ENCODE measurements at regions not wholly inside any gene's neighbourhood (a gene's known extent, or its start where the extent isn't known, plus 50 kb on each side); places are given as distances from the start of the nearest gene placed in this dataset.

DNA sequence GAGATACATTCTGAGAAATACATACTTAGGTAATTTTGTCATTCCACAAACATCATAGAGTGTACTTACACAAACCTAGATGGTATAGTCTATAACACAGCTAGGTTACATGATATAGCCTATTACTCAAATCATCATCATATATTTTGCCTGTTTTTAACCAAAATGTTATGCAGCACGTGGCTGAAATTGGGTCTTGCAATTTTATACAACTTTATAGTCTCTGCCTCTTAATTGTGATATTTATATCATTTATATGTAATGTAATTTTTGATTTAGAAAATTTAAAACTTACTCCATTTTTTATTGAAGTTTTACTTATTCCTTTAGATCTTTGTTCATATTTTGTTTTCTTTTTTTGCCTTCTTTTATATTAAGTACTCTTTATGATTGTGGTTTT, 350.7 kb upstream of the DCN start:
- no peak for DNase-seq (ENCODE audit: low read depth)

DNA sequence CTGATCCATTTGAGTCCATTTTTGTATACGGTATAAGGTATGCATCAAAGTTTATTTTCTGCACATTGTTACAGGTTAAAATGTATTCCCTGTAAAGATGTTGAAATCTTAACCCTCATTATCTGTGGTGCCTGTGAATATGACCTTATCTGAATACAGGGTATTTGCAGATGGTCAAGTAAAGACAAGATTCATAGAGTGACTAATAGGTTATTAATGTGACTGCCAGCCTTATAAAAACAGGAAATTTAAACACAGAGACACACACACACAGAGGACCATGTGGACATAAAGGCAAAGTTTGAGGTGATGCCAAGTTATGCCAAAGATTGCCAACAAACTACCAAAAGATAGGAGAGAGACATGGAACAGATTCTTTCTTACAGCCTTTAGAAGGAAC, 347.2 kb upstream of the DCN start:
- peak; percentile 81 for DNase-seq (ENCODE audit: low read depth)

DNA sequence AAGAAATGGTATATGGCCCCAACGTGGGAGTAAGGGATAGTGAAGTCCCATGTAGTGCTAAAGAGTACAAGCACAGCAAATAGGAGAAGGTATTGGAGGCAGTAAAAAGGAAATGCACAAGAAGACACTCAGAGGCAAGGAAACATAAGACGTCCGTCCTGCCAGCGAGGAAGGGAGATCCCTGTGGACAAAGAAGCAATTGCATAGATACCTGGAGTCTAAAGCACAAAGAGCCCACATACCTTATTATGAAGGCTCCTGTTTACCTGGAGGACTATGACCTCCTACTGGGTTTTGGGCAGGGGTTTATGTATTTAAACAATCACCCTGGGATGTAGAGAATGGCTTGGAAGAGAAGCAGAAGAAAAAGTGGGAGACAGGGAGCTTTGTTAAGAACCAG, 341.2 kb upstream of the DCN start:
- DNase-seq (ENCODE audit: low read depth), result no peak

DNA sequence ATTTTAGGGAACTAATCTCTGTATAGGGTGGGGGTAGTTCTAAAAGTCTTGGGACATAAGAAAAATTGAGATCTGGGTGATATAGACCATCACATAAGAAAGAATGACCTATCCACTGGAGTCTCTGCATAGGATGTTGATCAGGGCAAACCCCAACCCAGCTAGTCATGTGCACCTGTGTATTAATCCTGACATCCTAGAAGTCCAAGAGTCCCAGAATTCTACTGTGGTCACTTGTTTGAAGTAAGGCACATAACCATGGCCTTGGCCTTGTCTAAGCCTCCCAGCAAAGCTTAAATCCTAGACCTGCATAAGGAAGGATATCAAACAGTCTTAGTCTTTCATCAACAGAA, 334.1 kb upstream of the DCN start:
- no peak for DNase-seq (ENCODE audit: low read depth)

DNA sequence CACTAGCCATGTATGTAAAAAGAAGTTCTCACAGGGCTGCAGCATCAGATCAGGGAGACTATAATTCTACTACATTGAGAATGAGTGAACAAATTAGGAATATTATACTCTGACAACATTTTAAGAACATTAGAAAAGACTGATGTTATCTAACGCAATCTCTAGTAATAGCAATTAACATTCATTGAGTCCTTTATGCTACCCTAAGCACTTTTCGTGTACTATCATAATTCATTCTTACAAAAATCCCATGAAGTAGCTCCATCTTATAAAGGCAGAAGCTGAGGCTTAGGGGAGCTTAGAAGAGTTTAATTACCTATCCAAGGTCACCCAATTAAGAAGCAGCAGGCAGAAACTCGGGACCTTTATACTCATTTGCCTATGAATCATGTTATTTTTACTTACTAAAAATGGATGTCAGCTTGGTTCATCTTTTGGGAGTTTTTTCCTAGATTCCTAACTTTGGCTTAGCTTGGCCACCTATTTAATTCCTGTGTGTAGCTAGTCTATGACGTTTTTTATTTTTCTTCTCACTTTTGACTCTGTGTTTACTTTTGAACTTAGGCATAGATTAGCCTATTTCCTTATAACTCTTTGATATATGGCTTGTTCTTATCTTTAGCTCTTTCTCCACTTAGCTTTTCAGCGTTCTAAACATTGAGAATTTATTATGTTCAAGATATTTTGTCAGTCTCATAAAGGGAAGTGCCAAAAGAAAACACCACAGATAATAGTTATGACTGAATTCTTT, 333.5 kb upstream of the DCN start:
- no peak for DNase-seq (ENCODE audit: low read depth)

DNA sequence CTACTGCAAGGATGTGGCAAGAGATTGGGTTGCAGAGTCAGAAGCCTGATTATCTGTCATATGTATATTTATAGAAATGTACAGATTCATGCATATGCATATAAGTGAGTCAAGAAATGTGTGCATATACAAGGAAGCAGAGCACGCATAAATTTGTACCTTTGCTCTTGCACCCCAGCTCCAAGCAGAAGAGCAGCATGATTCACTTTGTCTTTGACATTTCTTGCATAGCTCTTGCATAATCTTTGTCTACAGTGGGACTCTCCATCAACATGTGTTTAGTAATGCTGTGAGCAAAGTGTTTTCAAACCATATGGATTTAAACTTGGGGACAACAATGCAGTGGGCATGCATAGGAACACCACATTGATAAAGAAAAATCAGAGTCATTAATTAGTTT, 330.7 kb upstream of the DCN start:
- no peak for DNase-seq (ENCODE audit: low read depth)

DNA sequence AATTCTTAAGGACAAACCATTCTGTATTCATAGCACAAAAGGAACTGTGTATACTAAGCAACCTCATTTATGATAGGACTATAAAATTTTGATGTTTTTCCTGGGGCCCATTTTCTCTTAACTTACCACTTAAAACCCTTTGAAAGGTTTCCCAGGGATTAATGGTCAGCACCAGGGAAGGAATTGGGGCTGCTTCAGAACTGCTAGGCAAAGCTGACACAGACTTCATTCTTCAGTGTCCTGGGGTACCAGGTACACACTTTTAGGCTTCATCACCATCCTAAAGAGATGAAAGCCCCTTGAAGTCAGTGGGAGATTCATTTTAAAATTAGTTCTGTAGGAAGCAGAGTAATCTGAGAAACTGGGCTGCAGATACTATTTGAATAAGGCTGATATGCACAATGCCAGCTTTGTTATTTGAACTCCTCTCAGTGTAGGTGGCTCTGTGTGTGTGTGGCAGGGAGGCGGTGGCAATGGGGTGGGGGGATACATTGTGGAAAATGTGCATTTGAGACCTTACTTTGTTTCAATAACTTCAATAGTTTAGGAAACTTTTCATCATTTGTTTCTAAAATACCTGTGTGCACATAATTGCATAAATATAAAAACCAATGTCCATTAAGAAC, 329.3 kb upstream of the DCN start:
- no peak for DNase-seq (ENCODE audit: low read depth)

DNA sequence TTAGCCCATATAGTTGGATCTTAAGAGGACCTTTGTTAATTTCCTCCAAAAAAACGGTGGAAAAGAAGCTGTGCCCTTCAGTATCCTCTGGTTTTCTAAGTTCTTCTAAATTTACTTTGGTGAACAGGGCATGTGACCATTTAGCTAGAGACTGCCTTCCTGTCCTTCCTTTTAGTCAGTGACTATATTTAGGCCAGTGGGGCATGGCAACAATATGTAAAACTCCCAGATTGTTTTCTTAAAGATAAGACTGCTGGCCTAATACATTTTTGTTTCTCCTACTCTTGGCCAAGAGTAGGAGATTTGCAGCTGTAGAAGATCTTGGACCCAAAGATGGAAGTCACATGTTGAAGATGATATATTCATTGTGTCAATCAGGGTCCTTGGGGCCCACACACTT, 325.1 kb upstream of the DCN start:
- no peak for DNase-seq (ENCODE audit: low read depth)

DNA sequence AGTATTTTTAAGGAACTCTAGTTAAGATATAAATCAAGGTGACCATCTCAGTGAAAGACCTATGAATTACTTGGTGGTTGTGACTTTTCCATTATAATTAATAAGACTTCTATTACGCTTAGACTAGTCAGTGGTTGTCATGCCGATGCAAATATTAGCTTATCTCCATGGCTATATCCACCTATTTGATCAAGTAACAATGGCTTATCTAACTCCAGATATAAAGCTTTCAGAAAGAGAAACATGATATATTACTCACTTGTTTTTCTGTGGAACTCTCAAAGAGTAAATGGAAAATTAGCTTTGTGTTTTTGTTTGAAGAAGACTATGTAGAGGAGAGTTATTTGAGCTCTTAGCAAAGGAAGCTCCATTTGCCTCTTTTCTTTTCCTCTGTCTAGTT, 323.8 kb upstream of the DCN start:
- no peak for DNase-seq (ENCODE audit: low read depth)

DNA sequence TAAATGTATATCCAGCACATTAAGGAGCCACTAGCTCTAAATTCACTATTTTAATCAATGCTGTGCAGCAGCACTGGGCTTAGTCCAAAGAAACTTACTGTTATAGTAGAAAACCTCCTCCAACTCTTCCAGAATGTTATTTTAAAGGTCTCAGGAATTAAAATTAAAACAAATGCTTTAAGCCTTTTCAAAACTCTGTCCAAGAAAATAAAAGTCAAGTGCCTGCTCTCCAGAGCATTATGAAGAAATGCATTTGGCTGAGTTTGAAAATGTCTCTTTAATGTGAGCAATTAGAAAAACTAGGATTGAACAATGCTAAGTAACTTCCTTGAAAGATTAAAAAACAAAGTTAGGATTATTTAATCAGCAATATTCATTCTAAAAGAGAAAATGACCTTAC, 322.4 kb upstream of the DCN start:
- no peak for DNase-seq (ENCODE audit: low read depth)

DNA sequence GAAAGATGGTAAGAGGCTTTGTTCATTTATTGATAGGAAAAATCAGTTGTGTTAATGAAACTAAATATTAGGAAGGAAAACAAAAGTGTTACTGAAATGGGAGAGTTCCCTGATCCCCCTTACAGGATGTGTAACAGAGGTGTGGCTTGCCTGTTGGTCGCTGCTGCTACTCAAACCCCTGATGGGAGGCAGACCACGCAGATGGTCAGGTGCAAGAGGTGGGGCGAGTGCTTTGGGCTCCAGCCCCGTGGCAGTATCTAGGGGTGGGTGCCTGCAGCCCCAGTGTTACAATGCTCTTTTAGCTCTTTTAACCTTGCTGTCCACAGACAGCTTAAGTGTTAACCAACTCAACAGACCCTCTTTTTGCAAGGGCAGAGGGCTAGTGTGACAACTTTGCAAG, 319.6 kb upstream of the DCN start:
- DNase-seq (ENCODE audit: low read depth), result no peak

DNA sequence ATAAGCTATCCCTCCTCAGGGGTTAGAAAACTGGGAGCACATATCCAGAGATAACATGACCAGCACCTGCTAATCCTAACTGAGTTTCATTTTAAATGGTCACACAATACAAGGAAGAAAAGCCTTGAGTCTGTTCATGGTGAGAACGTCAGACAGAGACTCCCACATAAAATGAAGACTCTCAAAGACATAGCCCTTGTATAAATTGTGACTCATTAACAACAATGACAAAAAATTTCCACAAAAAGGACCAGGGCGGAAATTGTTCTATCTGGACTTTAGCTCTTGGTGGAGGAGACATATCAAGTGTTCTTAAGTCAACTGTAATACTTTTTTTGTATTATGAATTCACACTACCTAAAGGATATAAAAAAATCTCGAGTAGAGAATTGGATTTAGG, 313.7 kb upstream of the DCN start:
- peak; percentile 38 for DNase-seq (ENCODE audit: low read depth)

DNA sequence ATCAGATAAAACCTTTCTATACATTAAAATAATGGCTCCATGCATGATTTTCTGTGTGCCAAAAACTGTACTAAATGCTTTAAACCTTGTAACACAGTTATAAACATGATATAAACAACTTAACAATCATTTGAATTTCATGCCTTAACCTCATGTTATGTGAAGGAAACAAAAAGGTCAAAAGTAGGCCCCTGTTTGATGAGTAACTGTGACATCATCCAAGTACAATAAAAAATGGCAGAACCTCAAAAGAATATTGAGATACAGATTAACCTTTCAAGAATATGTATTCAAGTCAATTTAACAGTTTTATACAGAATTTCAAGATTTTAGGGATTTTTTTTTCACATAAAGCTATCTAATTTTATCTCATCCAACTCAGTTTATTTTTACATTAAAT, 310.7 kb upstream of the DCN start:
- peak; percentile 32 for DNase-seq (ENCODE audit: low read depth)

DNA sequence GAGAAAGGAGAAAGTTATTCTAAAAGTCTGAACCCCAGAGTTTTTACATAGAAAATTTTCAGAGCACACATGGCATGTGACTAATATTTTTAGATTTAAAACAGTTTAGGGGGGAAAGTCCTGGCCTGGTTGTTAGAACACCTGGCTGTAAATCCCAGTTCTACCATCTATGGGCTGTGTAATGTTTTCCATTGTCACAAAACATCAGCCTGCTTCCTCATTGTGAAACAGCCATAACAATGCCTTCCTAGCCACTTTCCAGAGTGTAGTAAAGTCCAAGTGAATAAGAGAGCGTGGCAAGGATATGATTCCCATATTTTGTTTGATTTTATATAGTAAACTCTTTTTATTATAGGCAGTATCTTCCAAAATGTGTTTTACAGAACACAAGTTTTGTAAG, 310.0 kb upstream of the DCN start:
- peak; percentile 15 for DNase-seq (ENCODE audit: low read depth)

DNA sequence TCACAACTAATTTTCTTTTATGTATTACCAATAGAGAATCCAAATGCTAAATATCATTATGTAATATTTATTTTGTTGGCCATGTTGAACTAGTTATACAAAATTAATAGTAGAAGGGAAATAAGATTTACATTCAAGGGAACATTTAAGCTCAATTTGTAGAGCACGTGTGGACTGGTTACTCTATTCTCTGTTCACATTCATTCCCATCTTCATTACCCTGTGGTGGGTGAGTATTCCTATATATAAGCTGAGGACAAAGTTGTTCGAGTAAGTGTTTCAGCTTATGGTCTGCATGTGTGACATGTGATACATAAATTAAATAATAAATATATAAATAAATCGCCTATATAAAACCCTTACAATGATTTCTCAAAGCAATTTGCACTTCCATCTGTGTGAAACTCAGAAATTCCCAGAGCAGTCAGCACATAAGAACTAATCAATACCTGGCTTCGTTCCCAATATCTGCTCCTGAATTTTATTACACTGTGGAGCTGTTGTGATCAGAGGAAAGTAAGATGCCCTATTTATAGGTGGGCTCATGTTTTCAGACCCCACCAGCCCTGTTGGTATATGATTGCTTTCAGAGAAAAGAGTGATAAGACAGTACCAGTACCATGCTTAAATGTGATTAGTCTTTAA, 308.2 kb upstream of the DCN start:
- no peak for DNase-seq (ENCODE audit: low read depth)

DNA sequence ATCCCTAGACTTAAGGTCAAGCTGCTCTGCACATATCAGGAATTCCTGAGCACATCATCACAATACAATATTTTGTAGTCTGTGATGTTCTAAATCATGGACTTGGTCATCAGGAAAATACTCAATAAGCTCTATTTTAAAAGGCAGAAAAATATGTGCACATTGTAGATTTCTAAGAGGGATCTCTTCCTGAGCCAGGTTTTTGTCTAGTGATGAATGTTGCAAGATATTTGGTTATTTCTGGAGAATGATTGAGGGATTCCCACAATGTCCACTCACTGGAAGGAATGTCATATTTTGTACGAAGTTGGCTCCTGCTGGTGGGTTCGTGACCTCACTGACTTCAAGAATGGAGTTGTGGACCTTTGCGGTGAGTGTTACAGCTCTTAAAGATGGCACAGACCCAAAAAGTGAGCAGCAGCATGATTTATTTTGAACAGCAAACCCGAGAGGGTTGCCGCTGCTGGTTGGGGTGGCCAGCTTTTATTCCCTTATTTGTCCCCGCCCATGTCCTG, 300.9 kb upstream of the DCN start:
- DNase-seq (ENCODE audit: low read depth), result peak; percentile 32

DNA sequence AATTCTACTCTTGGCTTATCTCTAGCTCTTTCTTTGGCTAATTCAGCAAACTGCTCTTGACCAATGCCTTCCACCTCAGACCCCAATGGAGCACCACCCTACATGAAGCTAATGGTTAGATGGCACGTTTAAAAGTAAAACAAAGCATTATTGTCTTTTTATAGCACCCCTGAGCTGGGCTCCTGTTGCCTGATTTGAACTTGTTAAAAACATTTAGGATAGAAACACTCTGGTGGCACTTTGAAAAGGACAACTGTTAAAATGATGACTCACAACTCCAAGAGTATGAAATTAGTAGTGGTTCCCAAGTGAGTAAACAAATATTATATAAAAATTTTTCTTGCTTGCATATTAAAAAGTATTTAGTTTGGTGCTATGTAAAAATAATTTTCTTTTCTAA, 299.6 kb upstream of the DCN start:
- peak; percentile 1 for DNase-seq (ENCODE audit: low read depth)

DNA sequence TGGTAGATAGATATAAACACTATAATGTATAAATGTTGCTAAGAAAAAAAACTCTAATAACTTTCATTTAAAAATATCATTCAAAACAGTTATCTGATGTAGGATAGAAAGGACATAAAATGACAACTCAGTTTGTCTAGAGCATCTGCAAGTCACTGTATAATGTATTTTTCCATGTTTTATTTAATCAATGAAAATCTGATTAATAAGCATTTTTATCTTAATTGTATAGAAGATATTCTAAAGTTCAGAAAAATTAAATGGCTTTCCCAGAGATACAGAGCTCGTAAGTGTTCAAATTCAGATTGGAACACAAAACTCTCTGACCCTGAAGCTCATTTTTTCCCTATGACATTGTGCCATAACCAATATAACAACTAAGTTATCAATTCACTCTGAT, 295.9 kb upstream of the DCN start:
- no peak for DNase-seq (ENCODE audit: low read depth)

DNA sequence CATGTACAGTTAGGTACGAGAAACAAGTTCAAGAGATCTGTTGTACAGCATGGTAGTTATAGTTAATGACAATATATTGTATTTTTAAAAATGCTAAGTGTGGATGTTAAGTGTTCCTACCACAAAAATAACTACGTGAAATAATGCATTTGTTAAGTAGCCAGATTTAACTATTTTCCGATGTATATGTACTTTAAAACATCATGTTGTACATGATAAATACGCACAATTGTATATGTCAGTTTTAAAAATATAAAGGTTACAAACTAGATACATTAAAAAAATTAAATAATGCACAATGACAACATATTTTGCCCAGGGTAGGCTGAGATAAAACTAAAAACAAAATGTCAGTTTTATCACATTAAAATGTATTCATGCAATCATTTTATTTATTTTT, 285.1 kb upstream of the DCN start:
- DNase-seq (ENCODE audit: low read depth), result no peak

DNA sequence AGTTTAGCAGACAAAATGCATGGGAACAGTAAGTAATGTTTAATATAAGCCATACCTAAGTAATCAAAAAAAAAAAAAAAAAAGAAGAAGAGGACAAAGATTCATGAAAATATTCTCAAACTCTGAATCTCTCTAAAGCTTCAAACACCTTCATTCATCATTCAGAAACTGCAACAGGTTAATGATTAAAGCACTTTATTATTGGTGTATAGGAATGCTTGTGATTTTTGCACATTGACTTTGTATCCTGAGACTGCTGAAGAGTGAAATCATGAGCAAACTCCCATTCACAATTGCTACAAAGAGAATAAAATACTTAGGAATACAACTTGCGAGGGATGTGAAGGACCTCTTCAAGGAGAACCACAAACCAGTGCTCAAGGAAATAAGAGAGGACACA, 278.4 kb upstream of the DCN start:
- no peak for DNase-seq (ENCODE audit: low read depth)

DNA sequence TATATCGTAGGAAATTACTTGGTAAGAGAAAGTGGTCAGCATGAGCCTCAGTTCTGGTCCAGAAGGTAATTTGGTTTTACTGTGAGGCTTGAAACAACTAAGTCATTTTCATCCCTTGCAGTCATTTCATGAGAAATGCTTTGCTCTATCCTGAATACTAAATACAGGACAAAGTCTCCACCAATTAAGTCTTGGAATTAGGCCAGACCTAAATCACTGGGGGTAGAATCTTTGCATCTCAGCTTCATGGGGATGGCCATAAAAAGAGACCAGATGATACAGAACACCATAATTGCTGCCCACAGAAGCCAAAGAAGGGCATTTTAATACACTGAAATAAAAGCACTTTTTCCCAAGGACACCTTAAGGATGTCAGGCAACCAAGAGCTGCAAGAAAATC, 277.9 kb upstream of the DCN start:
- DNase-seq (ENCODE audit: low read depth), result peak; percentile 8

DNA sequence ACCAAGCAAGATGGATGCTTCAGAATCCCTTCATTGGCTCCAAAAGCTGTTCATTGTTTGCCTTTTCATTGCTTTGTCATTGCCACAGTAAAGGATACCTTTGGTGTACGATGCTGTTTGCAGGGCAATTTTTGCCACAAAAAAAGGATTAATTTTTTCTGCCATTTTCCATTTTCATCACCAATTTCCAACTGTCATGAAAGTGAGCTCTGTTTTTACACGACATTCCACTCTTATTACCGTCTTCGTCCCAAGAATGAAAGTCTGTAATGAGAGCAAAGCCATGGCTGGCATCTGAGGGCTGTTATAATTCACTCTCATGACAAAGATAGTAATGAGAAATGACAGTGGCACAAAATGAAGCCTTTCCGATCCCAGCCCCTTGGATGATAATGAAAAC, 272.7 kb upstream of the DCN start:
- DNase-seq (ENCODE audit: low read depth), result no peak

DNA sequence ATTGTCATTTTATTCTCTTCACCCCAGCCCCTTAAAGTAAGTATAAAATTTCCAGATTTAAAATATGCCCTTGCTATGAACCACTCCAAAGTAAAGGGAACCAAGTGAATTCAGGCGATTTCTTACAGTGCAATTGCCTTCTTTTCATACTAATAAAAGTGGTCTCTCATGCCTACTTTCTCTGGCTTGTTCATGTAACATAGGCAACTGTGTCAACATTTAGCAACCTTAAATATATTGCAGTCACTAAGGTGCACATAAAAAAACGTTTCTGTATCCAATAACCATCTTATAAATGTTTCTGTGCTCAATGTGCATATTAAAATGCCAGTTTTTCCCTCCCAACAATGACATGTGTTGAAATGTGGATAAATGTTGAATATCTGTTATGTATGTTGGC, 271.6 kb upstream of the DCN start:
- no peak for DNase-seq (ENCODE audit: low read depth)
